NCI-H2029 treated with DMSO at 0.1 percent for 48 hours (cell line): ENCODE measurements at regions not wholly inside any gene's neighbourhood (a gene's known extent, or its start where the extent isn't known, plus 50 kb on each side); places are given as distances from the start of the nearest gene placed in this dataset.

ENCODE experiments used
- DNase-seq: peaks from one replicate; lab custom pipeline; 2025; lab: John Stamatoyannopoulos, UW

GRCh38 chr1:99538618-99538956 lies 107.3 kb upstream of the PALMD start:
- DNase-seq = no peak

GRCh38 chr1:99539131-99539530 lies 106.8 kb upstream of the PALMD start:
- DNase-seq = no peak

GRCh38 chr1:99540744-99541143 lies 105.2 kb upstream of the PALMD start:
- DNase-seq = no peak

- DNase-seq = no peak
Measured at GRCh38 chr1:99544328-99544727, 101.6 kb upstream of the PALMD start.

GRCh38 chr1:99546432-99547416 lies 99.2 kb upstream of the PALMD start:
- DNase-seq = peak; percentile 8

- peak; percentile 56 for DNase-seq
Measured at GRCh38 chr1:99548943-99549605, 96.8 kb upstream of the PALMD start.

- no peak for DNase-seq
Measured at GRCh38 chr1:99550198-99550597, 95.7 kb upstream of the PALMD start.

- no peak for DNase-seq
Measured at GRCh38 chr1:99551812-99552614, 93.9 kb upstream of the PALMD start.

- DNase-seq = no peak
Measured at GRCh38 chr1:99553301-99553700, 92.6 kb upstream of the PALMD start.

- DNase-seq = peak; percentile 30
Measured at GRCh38 chr1:99553819-99554218, 92.1 kb upstream of the PALMD start.

GRCh38 chr1:99554727-99555126 lies 91.2 kb upstream of the PALMD start:
- DNase-seq = no peak

- no peak for DNase-seq
Measured at GRCh38 chr1:99557546-99558202, 88.2 kb upstream of the PALMD start.

- DNase-seq = no peak
Measured at GRCh38 chr1:99559166-99559565, 86.7 kb upstream of the PALMD start.

- no peak for DNase-seq
Measured at GRCh38 chr1:99560207-99561040, 85.5 kb upstream of the PALMD start.

- no peak for DNase-seq
Measured at GRCh38 chr1:99561952-99562351, 84.0 kb upstream of the PALMD start.

- DNase-seq = no peak
Measured at GRCh38 chr1:99565606-99566289, 80.2 kb upstream of the PALMD start.

GRCh38 chr1:99566290-99567021 lies 79.5 kb upstream of the PALMD start:
- DNase-seq = no peak

GRCh38 chr1:99570486-99571089 lies 75.3 kb upstream of the PALMD start:
- no peak for DNase-seq

- no peak for DNase-seq
Measured at GRCh38 chr1:99571092-99571734, 74.7 kb upstream of the PALMD start.
